ENCODE measurements at regions not wholly inside any gene's neighbourhood (a gene's known extent, or its start where the extent isn't known, plus 50 kb on each side); places are given as distances from the start of the nearest gene placed in this dataset.

GRCh38 chr11:95717314-95717713 lies 72.3 kb downstream of the FAM76B start (continued):
- no peak for TF ChIP-seq BCL11A (IDR thresholded peaks at IDR 0.05; ENCODE audit: low read depth in 2 of 2, low read length in 2 of 2)
